HG03103 (cell line): ENCODE measurements at regions not wholly inside any gene's neighbourhood (a gene's known extent, or its start where the extent isn't known, plus 50 kb on each side); places are given as distances from the start of the nearest gene placed in this dataset.
"Not testable (repeated sequence)": the region's sequence is repeated elsewhere in the genome, so short reads cannot be mapped to it uniquely, and the experiment has no call there.

ENCODE experiments used
- ATAC-seq: cut with Tn5 transposase; IDR thresholded peaks from one replicate; pipeline ENCODE4 v1.9.1; 2021; ENCODE audit warnings: low read depth; ENCODE audit not compliant: unreplicated experiment

GRCh38 chr6:111925296-111925695 is 52.0 kb upstream of the FYN start:
- no peak for ATAC-seq

- ATAC-seq, result no peak
Observed at GRCh38 chr6:111926731-111927302, 53.6 kb upstream of the FYN start.

- no peak for ATAC-seq
Observed at GRCh38 chr6:111927321-111927720, 54.1 kb upstream of the FYN start.

GRCh38 chr6:111928139-111928538 is 54.9 kb upstream of the FYN start:
- ATAC-seq, result no peak

- not testable (repeated sequence) for ATAC-seq
Observed at GRCh38 chr6:111934611-111935010, 61.4 kb upstream of the FYN start.

GRCh38 chr6:111936718-111937117 is 63.5 kb upstream of the FYN start:
- no peak for ATAC-seq

GRCh38 chr6:111938710-111939109 is 65.5 kb upstream of the FYN start:
- ATAC-seq, result no peak

GRCh38 chr6:111939902-111940301 is 66.7 kb upstream of the FYN start:
- no peak for ATAC-seq

- no peak for ATAC-seq
Observed at GRCh38 chr6:111940801-111941200, 67.5 kb upstream of the FYN start.

GRCh38 chr6:111941686-111942330 is 68.6 kb upstream of the FYN start:
- ATAC-seq, result no peak

GRCh38 chr6:111942561-111942960 is 69.3 kb upstream of the FYN start:
- no peak for ATAC-seq

- no peak for ATAC-seq
Observed at GRCh38 chr6:111943266-111943665, 70.0 kb upstream of the FYN start.

GRCh38 chr6:111943726-111944125 is 70.5 kb upstream of the FYN start:
- ATAC-seq, result no peak

- no peak for ATAC-seq
Observed at GRCh38 chr6:111944541-111944940, 71.3 kb upstream of the FYN start.

- no peak for ATAC-seq
Observed at GRCh38 chr6:111949546-111949945, 76.3 kb upstream of the FYN start.

GRCh38 chr6:111949984-111950383 is 76.7 kb upstream of the FYN start:
- ATAC-seq, result not testable (repeated sequence)

- no peak for ATAC-seq
Observed at GRCh38 chr6:111950661-111951496, 77.6 kb upstream of the FYN start.

- no peak for ATAC-seq
Observed at GRCh38 chr6:111951497-111952085, 78.3 kb upstream of the FYN start.

- no peak for ATAC-seq
Observed at GRCh38 chr6:111952274-111952673, 79.0 kb upstream of the FYN start.

- no peak for ATAC-seq
Observed at GRCh38 chr6:111952821-111953540, 79.7 kb upstream of the FYN start.

- ATAC-seq, result no peak
Observed at GRCh38 chr6:111956098-111956497, 82.8 kb upstream of the FYN start.
